ENCODE measurements at regions not wholly inside any gene's neighbourhood (a gene's known extent, or its start where the extent isn't known, plus 50 kb on each side); places are given as distances from the start of the nearest gene placed in this dataset.

- TF ChIP-seq POLR2AphosphoS5 (IDR thresholded peaks at IDR 0.05) = no peak
- TF ChIP-seq CTCF (IDR thresholded peaks at IDR 0.05 in 8 of 11, conservative IDR thresholded peaks at IDR 0.05 in 3 of 11) = no peak
- TF ChIP-seq POLR2A (IDR thresholded peaks at IDR 0.05) = no peak
Observed at GRCh38 chr1:56413671-56414199, 165.6 kb downstream of the PLPP3 start.
